SHP77 (cell line): ENCODE measurements at regions not wholly inside any gene's neighbourhood (a gene's known extent, or its start where the extent isn't known, plus 50 kb on each side); places are given as distances from the start of the nearest gene placed in this dataset.
"Not testable (repeated sequence)": the region's sequence is repeated elsewhere in the genome, so short reads cannot be mapped to it uniquely, and the experiment has no call there.

Source experiments
- DNase-seq, 2 experiments: peaks; one replicate each; lab custom pipeline; 2025; lab: John Stamatoyannopoulos, UW

GRCh38 chr2:189309331-189309730 lies 129.8 kb upstream of the COL5A2 start:
- no peak for DNase-seq

- DNase-seq, result no peak
Measured at GRCh38 chr2:189312211-189312610, 129.1 kb upstream of the WDR75 start.

- no peak for DNase-seq
Measured at GRCh38 chr2:189312643-189313042, 128.6 kb upstream of the WDR75 start.

- DNase-seq, result no peak
Measured at GRCh38 chr2:189318761-189319160, 122.5 kb upstream of the WDR75 start.

- DNase-seq, result not testable (repeated sequence)
Measured at GRCh38 chr2:189319424-189319823, 121.8 kb upstream of the WDR75 start.

- no peak for DNase-seq
Measured at GRCh38 chr2:189327879-189328847, 113.1 kb upstream of the WDR75 start.

GRCh38 chr2:189328848-189329245 lies 112.4 kb upstream of the WDR75 start:
- no peak for DNase-seq

GRCh38 chr2:189336276-189336975 lies 104.8 kb upstream of the WDR75 start:
- no peak for DNase-seq

- DNase-seq, result no peak
Measured at GRCh38 chr2:189337656-189338055, 103.6 kb upstream of the WDR75 start.

- no peak for DNase-seq
Measured at GRCh38 chr2:189338115-189338514, 103.2 kb upstream of the WDR75 start.

GRCh38 chr2:189341077-189341476 lies 100.2 kb upstream of the WDR75 start:
- no peak for DNase-seq

- DNase-seq, result no peak
Measured at GRCh38 chr2:189344043-189344442, 97.2 kb upstream of the WDR75 start.

- DNase-seq, result peak; percentile 9 to 31
Measured at GRCh38 chr2:189347540-189347939, 93.7 kb upstream of the WDR75 start.

GRCh38 chr2:189348369-189348768 lies 92.9 kb upstream of the WDR75 start:
- no peak for DNase-seq

- DNase-seq, result no peak
Measured at GRCh38 chr2:189350540-189351209, 90.6 kb upstream of the WDR75 start.

- not testable (repeated sequence) for DNase-seq
Measured at GRCh38 chr2:189351933-189352332, 89.3 kb upstream of the WDR75 start.

GRCh38 chr2:189357375-189357774 lies 83.9 kb upstream of the WDR75 start:
- not testable (repeated sequence) for DNase-seq

- DNase-seq, result no peak
Measured at GRCh38 chr2:189360861-189361260, 80.4 kb upstream of the WDR75 start.

- no peak for DNase-seq
Measured at GRCh38 chr2:189362283-189362682, 79.0 kb upstream of the WDR75 start.

- no peak for DNase-seq
Measured at GRCh38 chr2:189363559-189363958, 77.7 kb upstream of the WDR75 start.

GRCh38 chr2:189364607-189365006 lies 76.7 kb upstream of the WDR75 start:
- no peak for DNase-seq

GRCh38 chr2:189366349-189366748 lies 74.9 kb upstream of the WDR75 start:
- no peak for DNase-seq

GRCh38 chr2:189367343-189367742 lies 73.9 kb upstream of the WDR75 start:
- DNase-seq, result no peak
